Gastroesophageal sphincter (tissue), 3 donors: ENCODE measurements at regions not wholly inside any gene's neighbourhood (a gene's known extent, or its start where the extent isn't known, plus 50 kb on each side); places are given as distances from the start of the nearest gene placed in this dataset.

ENCODE experiments used
- CTCF ChIP-seq, 4 experiments: fragments of 200-600 bp in 2 of 4; fragments of 450-650 bp in 2 of 4; sonication (generic) in 1 of 4; IDR thresholded peaks; one replicate each; pipeline ENCODE4 v1.5.1; 2017 to 2019; ENCODE audit warnings: antibody characterized with exemption in 4 of 4, mild to moderate bottlenecking in 2 of 4, moderate library complexity in 2 of 4
- POLR2AphosphoS5 ChIP-seq: sonication (generic); formaldehyde crosslinking; IDR thresholded peaks from one replicate; pipeline ENCODE4 v1.6.1; 2017; ENCODE audit warnings: antibody characterized with exemption

GRCh38 chr7:125934955-125935354 is 1005.3 kb upstream of the POT1 start:
- TF ChIP-seq POLR2AphosphoS5, result no peak
- no peak for TF ChIP-seq CTCF (IDR thresholded peaks at IDR 0.05)
